ENCODE measurements at regions not wholly inside any gene's neighbourhood (a gene's known extent, or its start where the extent isn't known, plus 50 kb on each side); places are given as distances from the start of the nearest gene placed in this dataset.

DNA sequence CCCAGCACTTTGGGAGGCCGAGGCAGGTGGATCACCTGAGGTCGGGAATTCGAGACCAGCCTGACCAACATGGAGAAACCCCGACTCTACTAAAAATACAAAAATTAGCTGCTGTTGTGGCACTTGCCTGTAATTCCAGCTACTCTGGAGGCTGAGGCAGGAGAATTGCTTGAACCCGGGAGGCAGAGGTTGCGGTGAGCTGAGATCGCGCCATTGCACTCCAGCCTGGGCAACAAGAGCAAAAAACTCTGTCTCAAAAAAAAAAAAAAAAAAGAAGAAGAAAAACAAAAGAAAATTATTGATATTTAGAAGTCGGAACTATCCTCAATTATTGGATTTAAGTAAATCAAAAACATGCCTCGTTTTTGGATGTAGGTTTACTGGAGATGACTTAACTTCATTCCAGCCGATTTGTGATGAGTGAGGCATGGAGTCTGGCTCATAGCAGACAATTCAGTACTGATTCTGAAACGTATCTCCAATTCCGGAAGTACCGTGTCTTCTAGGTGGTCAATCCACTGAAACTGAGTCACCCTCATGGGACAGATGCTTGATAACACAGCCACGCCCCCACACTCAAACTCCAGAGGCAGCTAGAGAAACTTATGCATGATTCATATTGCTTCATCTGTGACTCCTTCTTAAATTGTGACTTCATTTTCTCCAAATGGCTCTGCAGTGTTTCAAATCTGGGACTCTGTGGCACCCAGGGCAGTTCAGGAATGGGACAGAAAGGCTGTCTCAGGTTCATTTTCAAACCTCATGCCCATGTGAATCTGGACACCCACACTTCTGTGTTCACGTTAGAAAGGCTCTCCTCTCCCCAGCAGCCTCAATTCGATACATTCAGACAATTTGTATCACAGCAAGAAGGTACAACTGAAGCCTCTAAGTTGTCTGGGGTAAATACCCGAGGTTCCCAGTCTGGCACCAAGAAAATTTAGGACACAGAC is 110.4 kb upstream of the ARMC2 start:
- Histone ChIP-seq H3K4me1 (peaks cover 0 to 41% (median 11%) of the 10 kb centered on the region in 6 donors), H3K4me3 (no peak overlapping the region), H3K27me3 (replicated peaks in 1 of 7) (no peaks in the 10 kb centered on the region), H3K27ac (peak overlapping the region in 3 of 8 donors; percentile 17 to 43 (median 24)), H3K36me3 (no peaks in the 10 kb centered on the region), H3K9me3 (no peaks in the 10 kb centered on the region)
- intact Hi-C loops (cut with DNase I; ENCODE audit: low total_unique reads), result no loop called here
- TF ChIP-seq POLR2AphosphoS5 (IDR thresholded peaks at IDR 0.05) (no peak), POLR2A (IDR thresholded peaks at IDR 0.05) (no peak), CTCF (IDR thresholded peaks at IDR 0.05 in 8 of 11, conservative IDR thresholded peaks at IDR 0.05 in 3 of 11) (no peak)
- WGBS, 5 donors, result 81 to 92% (median 89%) methylated on average over 18 of the region's 18 CpGs
- no peak for DNase-seq

- DNase-seq, result no peak
- WGBS, 5 donors, result 82 to 90% (median 83%) methylated on average over 16 of the region's 16 CpGs
- H3K4me1 ChIP-seq, result peaks cover 0 to 41% (median 11%) of the 10 kb centered on the region in 6 donors
- no peak for TF ChIP-seq POLR2AphosphoS5 (IDR thresholded peaks at IDR 0.05)
- no peak for TF ChIP-seq CTCF (IDR thresholded peaks at IDR 0.05 in 8 of 11, conservative IDR thresholded peaks at IDR 0.05 in 3 of 11)
- TF ChIP-seq POLR2A (IDR thresholded peaks at IDR 0.05), result no peak
- no peaks in the 10 kb centered on the region for H3K9me3 ChIP-seq
- intact Hi-C loops (cut with DNase I; ENCODE audit: low total_unique reads), result no loop called here
- peak overlapping the region in 3 of 8 donors; percentile 17 to 43 (median 24) for H3K27ac ChIP-seq
- H3K27me3 ChIP-seq (replicated peaks in 1 of 7), result no peaks in the 10 kb centered on the region
- H3K4me3 ChIP-seq, result no peak overlapping the region
- no peaks in the 10 kb centered on the region for H3K36me3 ChIP-seq
Measured at GRCh38 chr6:108738684-108739416, 109.4 kb upstream of the ARMC2 start.

DNA sequence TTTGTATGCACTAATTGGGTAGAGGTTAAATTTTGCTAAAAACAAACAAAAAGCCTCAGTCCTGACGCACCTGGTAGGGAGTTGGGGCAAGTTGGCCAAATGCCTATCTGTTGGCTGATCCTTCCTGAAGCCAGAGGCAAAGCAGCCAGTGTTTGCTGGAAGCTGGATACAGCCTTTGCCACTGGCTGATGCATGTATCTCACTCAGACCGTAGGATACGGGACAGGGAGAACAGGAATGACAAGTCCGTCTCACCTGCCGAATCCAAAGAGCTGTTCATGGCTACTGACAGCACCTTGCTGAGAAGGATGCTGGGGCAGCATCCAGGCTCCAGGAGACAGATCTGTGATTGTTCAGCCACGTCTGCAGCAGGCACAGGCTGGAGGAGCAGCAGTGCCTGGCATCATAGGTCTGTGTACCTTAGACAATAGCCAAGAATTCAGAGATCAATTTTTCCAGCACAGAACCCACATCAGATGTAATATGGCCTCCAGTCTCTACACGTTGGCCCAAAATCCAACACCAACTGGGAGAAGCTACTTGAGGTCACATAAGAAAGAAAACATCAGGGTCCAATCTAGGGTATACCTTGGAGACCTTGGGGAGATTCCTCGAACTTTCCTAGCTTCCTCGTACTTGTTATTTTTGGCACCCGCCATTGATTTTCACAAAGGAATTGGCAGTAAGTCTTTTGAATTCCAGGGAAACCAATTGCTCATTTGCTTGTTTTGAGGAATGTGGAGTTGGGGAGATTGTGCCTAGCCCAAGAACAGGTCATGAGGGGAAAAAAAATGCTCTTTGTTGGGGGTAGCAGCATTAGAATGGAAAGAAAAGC is 108.5 kb upstream of the ARMC2 start:
- TF ChIP-seq POLR2A (IDR thresholded peaks at IDR 0.05) (no peak), POLR2AphosphoS5 (IDR thresholded peaks at IDR 0.05) (no peak), CTCF (IDR thresholded peaks at IDR 0.05 in 8 of 11, conservative IDR thresholded peaks at IDR 0.05 in 3 of 11) (no peak)
- peak overlapping the region in 1 of 8 donors; percentile 65 for H3K27ac ChIP-seq
- no peaks in the 10 kb centered on the region for H3K36me3 ChIP-seq
- intact Hi-C loops (cut with DNase I; ENCODE audit: low total_unique reads), result no loop called here
- WGBS, 5 donors, result 89 to 96% (median 91%) methylated on average over 10 of the region's 10 CpGs
- DNase-seq, result no peak
- no peaks in the 10 kb centered on the region for H3K9me3 ChIP-seq
- H3K4me3 ChIP-seq, result no peak overlapping the region
- no peaks in the 10 kb centered on the region for H3K27me3 ChIP-seq (replicated peaks in 1 of 7)
- H3K4me1 ChIP-seq, result peaks cover 0 to 41% (median 11%) of the 10 kb centered on the region in 6 donors

Measured in spleen (tissue), 11 donors.